Mesenchymal stem cell (in vitro differentiated cells and primary cell): ENCODE measurements at regions not wholly inside any gene's neighbourhood (a gene's known extent, or its start where the extent isn't known, plus 50 kb on each side); places are given as distances from the start of the nearest gene placed in this dataset.
A peak's percentile ranks its signal among the peaks of the same experiment; 100 is the strongest.

Experiments used
- DNase-seq: peaks from one replicate; pipeline ENCODE4 v3.0.0-alpha.2; 2013
- H2AFZ ChIP-seq: one replicate; pipeline ENCODE4 v1.6.1; 2013; ENCODE audit warnings: low read depth, mild to moderate bottlenecking, control low read depth, inconsistent platforms, low read length, moderate library complexity
- H2AK5ac ChIP-seq: 2 replicates; pipeline ENCODE4 v1.6.1; 2013; ENCODE audit warnings: low read length, moderate library complexity, mild to moderate bottlenecking, inconsistent platforms; ENCODE audit not compliant: severe bottlenecking
- H2BK120ac ChIP-seq: one replicate; pipeline ENCODE4 v1.6.1; 2013; ENCODE audit warnings: low read depth, mild to moderate bottlenecking, inconsistent platforms, low read length, moderate library complexity
- H2BK12ac ChIP-seq, 2 experiments: one replicate each; pipeline ENCODE4 v1.6.1; 2013; ENCODE audit warnings: inconsistent platforms in 2 of 2, low read length in 2 of 2, mild to moderate bottlenecking in 2 of 2, moderate library complexity in 2 of 2, control low read depth in 1 of 2
- H2BK15ac ChIP-seq: one replicate; pipeline ENCODE4 v1.6.1; 2013; ENCODE audit warnings: mild to moderate bottlenecking, low read depth, inconsistent platforms; ENCODE audit not compliant: poor library complexity, severe bottlenecking
- H2BK5ac ChIP-seq: 2 replicates; pipeline ENCODE4 v1.6.1; 2013; ENCODE audit warnings: low read depth, mild to moderate bottlenecking, low read length, control low read depth, inconsistent platforms; ENCODE audit not compliant: poor library complexity, severe bottlenecking
- H3K14ac ChIP-seq, 2 experiments: one replicate each; pipeline ENCODE4 v1.6.1; 2013; ENCODE audit warnings: inconsistent platforms in 2 of 2, low read length in 2 of 2, control low read depth in 1 of 2, mild to moderate bottlenecking in 1 of 2, moderate library complexity in 1 of 2
- H3K18ac ChIP-seq, 2 experiments: one replicate each; pipeline ENCODE4 v1.6.1; 2013; ENCODE audit warnings: inconsistent platforms in 2 of 2, low read length in 2 of 2, control low read depth in 1 of 2, low read depth in 1 of 2, mild to moderate bottlenecking in 1 of 2
- H3K23ac ChIP-seq, 2 experiments: one replicate each; pipeline ENCODE4 v1.6.1; 2013; ENCODE audit warnings: inconsistent platforms in 2 of 2, low read length in 2 of 2, mild to moderate bottlenecking in 2 of 2, moderate library complexity in 2 of 2, control low read depth in 1 of 2
- H3K27ac ChIP-seq: 2 replicates; pipeline ENCODE4 v1.5.1; 2013; ENCODE audit warnings: mild to moderate bottlenecking, moderate library complexity, low read length, control low read depth, inconsistent platforms; ENCODE audit not compliant: poor library complexity, severe bottlenecking
- H3K27me3 ChIP-seq, 2 experiments: 2 replicates each; pipeline versions ENCODE4 v1.6.1 to v1.7.0; 2013; ENCODE audit warnings: low read length in 2 of 2, mild to moderate bottlenecking in 2 of 2, moderate library complexity in 2 of 2, control low read depth in 1 of 2, inconsistent platforms in 1 of 2; ENCODE audit not compliant: control insufficient read depth in 1 of 2, insufficient read depth in 1 of 2
- H3K36me3 ChIP-seq, 2 experiments: 2 replicates each; pipeline versions ENCODE4 v1.6.1 to v1.7.0; 2013; ENCODE audit warnings: low read length in 2 of 2, control low read depth in 1 of 2, inconsistent platforms in 1 of 2, low read depth in 1 of 2, mild to moderate bottlenecking in 1 of 2; ENCODE audit not compliant: insufficient read depth in 2 of 2, control insufficient read depth in 1 of 2
- H3K4ac ChIP-seq, 2 experiments: one replicate each; pipeline ENCODE4 v1.6.1; 2013; ENCODE audit warnings: inconsistent platforms in 2 of 2, low read length in 2 of 2, mild to moderate bottlenecking in 2 of 2, moderate library complexity in 2 of 2, control low read depth in 1 of 2, low read depth in 1 of 2
- H3K4me1 ChIP-seq: 2 replicates; pipeline ENCODE4 v1.6.1; 2013; ENCODE audit warnings: low read depth, low read length, control low read depth; ENCODE audit not compliant: control insufficient read depth, insufficient read depth
- H3K4me2 ChIP-seq: 2 replicates; pipeline ENCODE4 v1.6.1; 2013; ENCODE audit warnings: low read length, mild to moderate bottlenecking, inconsistent platforms; ENCODE audit not compliant: poor library complexity, severe bottlenecking
- H3K4me3 ChIP-seq, 2 experiments: 2 replicates each; pipeline versions ENCODE4 v1.5.1 to v1.7.0; 2013; ENCODE audit warnings: low read length in 2 of 2, mild to moderate bottlenecking in 2 of 2, control low read depth in 1 of 2, low read depth in 1 of 2; ENCODE audit not compliant: insufficient read depth in 1 of 2
- H3K79me1 ChIP-seq: replicated peaks from 2 replicates; pipeline ENCODE4 v1.6.1; 2013; ENCODE audit warnings: mild to moderate bottlenecking, control low read depth, low read length, inconsistent platforms; ENCODE audit not compliant: poor library complexity, severe bottlenecking
- H3K9ac ChIP-seq: 2 replicates; pipeline ENCODE4 v1.7.0; 2013; ENCODE audit warnings: mild to moderate bottlenecking, low read length, moderate library complexity
- H3K9me3 ChIP-seq: 2 replicates; pipeline ENCODE4 v1.7.0; 2013; ENCODE audit warnings: mild to moderate bottlenecking, low read length; ENCODE audit not compliant: control insufficient read depth
- H4K8ac ChIP-seq: one replicate; pipeline ENCODE4 v1.6.1; 2013; ENCODE audit warnings: inconsistent platforms, mild to moderate bottlenecking, low read length, moderate library complexity
- H4K91ac ChIP-seq: one replicate; pipeline ENCODE4 v1.6.1; 2013; ENCODE audit warnings: mild to moderate bottlenecking, low read length, inconsistent platforms
- WGBS: methylation state at CpG from one replicate; pipeline ENCODE4 v1.1.7; 2013; ENCODE audit warnings: mixed read lengths; 5-methylcytosine and 5-hydroxymethylcytosine counted together

- H3K18ac ChIP-seq, result no peak overlapping the region
- H3K4me3 ChIP-seq, result no peak overlapping the region
- no peak overlapping the region for H2AFZ ChIP-seq
- 88% methylated on average over 5 of the region's 6 CpGs for WGBS
- H4K91ac ChIP-seq, result no peak overlapping the region
- no peak overlapping the region for H3K27ac ChIP-seq
- H3K9ac ChIP-seq, result no peak overlapping the region
- no peak overlapping the region for H3K23ac ChIP-seq
- no peak overlapping the region for H4K8ac ChIP-seq
- H3K4me2 ChIP-seq, result no peak overlapping the region
- no peak overlapping the region for H3K14ac ChIP-seq
- no peak overlapping the region for H2BK120ac ChIP-seq
- H2BK5ac ChIP-seq, result no peak overlapping the region
- H3K27me3 ChIP-seq, result no peaks in the 10 kb centered on the region
- no peak for DNase-seq
- H2BK12ac ChIP-seq, result no peak overlapping the region
- H3K4ac ChIP-seq, result no peak overlapping the region
- H3K4me1 ChIP-seq, result no peaks in the 10 kb centered on the region
- no peak overlapping the region for H2BK15ac ChIP-seq
- peaks cover 13% of the 10 kb centered on the region for H3K9me3 ChIP-seq
- H3K36me3 ChIP-seq, result no peaks in the 10 kb centered on the region
- H2AK5ac ChIP-seq, result no peak overlapping the region
- H3K79me1 ChIP-seq, result no peaks in the 10 kb centered on the region
These were observed 315.7 kb upstream of the SLITRK5 start for GRCh38 chr13:87355451-87355850.

- DNase-seq, result no peak
- H2BK12ac ChIP-seq, result peak overlapping the region in 1 of 2 experiments; percentile 25
- no peak overlapping the region for H2BK120ac ChIP-seq
- H3K9me3 ChIP-seq, result peaks cover 13% of the 10 kb centered on the region
- H2AFZ ChIP-seq, result no peak overlapping the region
- H3K79me1 ChIP-seq, result no peaks in the 10 kb centered on the region
- H3K9ac ChIP-seq, result no peak overlapping the region
- H3K14ac ChIP-seq, result no peak overlapping the region
- H4K8ac ChIP-seq, result no peak overlapping the region
- no peaks in the 10 kb centered on the region for H3K4me1 ChIP-seq
- H2BK15ac ChIP-seq, result no peak overlapping the region
- no peaks in the 10 kb centered on the region for H3K27me3 ChIP-seq
- no peak overlapping the region for H2AK5ac ChIP-seq
- no peak overlapping the region for H2BK5ac ChIP-seq
- no peaks in the 10 kb centered on the region for H3K36me3 ChIP-seq
- H4K91ac ChIP-seq, result no peak overlapping the region
- WGBS, result 91% methylated on average over 7 of the region's 8 CpGs
- no peak overlapping the region for H3K4me2 ChIP-seq
- H3K4ac ChIP-seq, result no peak overlapping the region
- no peak overlapping the region for H3K18ac ChIP-seq
- no peak overlapping the region for H3K4me3 ChIP-seq
- H3K23ac ChIP-seq, result no peak overlapping the region
- H3K27ac ChIP-seq, result no peak overlapping the region
These were observed 314.9 kb upstream of the SLITRK5 start for GRCh38 chr13:87356314-87356713.

GRCh38 chr13:87358319-87358718, 312.9 kb upstream of the SLITRK5 start:
- Histone ChIP-seq H3K9ac (no peak overlapping the region), H3K4me2 (no peak overlapping the region)

GRCh38 chr13:87361216-87361615, 310.0 kb upstream of the SLITRK5 start:
- H3K27ac ChIP-seq, result no peak overlapping the region

More at GRCh38 chr13:87358319-87358718, 312.9 kb upstream of the SLITRK5 start:
- H3K14ac ChIP-seq, result no peak overlapping the region
- H3K9me3 ChIP-seq, result peaks cover 7% of the 10 kb centered on the region
- no peak overlapping the region for H2AK5ac ChIP-seq
- DNase-seq, result no peak
- no peak overlapping the region for H3K27ac ChIP-seq
- H4K8ac ChIP-seq, result no peak overlapping the region
- no peak overlapping the region for H3K4ac ChIP-seq
- H2BK120ac ChIP-seq, result no peak overlapping the region
- no peak overlapping the region for H4K91ac ChIP-seq
- H2AFZ ChIP-seq, result no peak overlapping the region
- no peak overlapping the region for H2BK12ac ChIP-seq
- H3K27me3 ChIP-seq, result no peaks in the 10 kb centered on the region
- H3K4me1 ChIP-seq, result no peaks in the 10 kb centered on the region
- H3K79me1 ChIP-seq, result no peaks in the 10 kb centered on the region
- no peak overlapping the region for H3K23ac ChIP-seq
- H2BK5ac ChIP-seq, result no peak overlapping the region
- H2BK15ac ChIP-seq, result no peak overlapping the region
- no peak overlapping the region for H3K4me3 ChIP-seq
- H3K36me3 ChIP-seq, result no peaks in the 10 kb centered on the region
- H3K18ac ChIP-seq, result no peak overlapping the region

More at GRCh38 chr13:87361216-87361615, 310.0 kb upstream of the SLITRK5 start:
- Histone ChIP-seq H2AFZ (no peak overlapping the region), H2BK15ac (no peak overlapping the region), H3K79me1 (no peaks in the 10 kb centered on the region), H3K23ac (no peak overlapping the region), H2AK5ac (no peak overlapping the region), H2BK12ac (no peak overlapping the region), H3K14ac (no peak overlapping the region), H4K91ac (no peak overlapping the region), H3K18ac (no peak overlapping the region), H2BK5ac (no peak overlapping the region), H4K8ac (no peak overlapping the region), H3K36me3 (no peaks in the 10 kb centered on the region), H3K9ac (no peak overlapping the region), H3K4me1 (no peaks in the 10 kb centered on the region), H3K4me2 (no peak overlapping the region), H3K4me3 (no peak overlapping the region), H3K9me3 (no peaks in the 10 kb centered on the region), H3K27me3 (no peaks in the 10 kb centered on the region), H3K4ac (no peak overlapping the region), H2BK120ac (no peak overlapping the region)
- WGBS, result no CpG with 5 or more reads among the region's 1 CpG
- no peak for DNase-seq
